ENCODE measurements at regions not wholly inside any gene's neighbourhood (a gene's known extent, or its start where the extent isn't known, plus 50 kb on each side); places are given as distances from the start of the nearest gene placed in this dataset.

GRCh38 chr1:193706766-193707165, 520.4 kb upstream of the B3GALT2 start:
- no peaks in the 10 kb centered on the region for H3K9me3 ChIP-seq (ENCODE audit: control insufficient read depth in 1 of 2, low read length in 2 of 2)
- no peaks in the 10 kb centered on the region for H3K36me3 ChIP-seq (ENCODE audit: control insufficient read depth in 1 of 2, insufficient read depth in 2 of 2, low read length in 2 of 2)
- H3K4me1 ChIP-seq (ENCODE audit: control insufficient read depth in 1 of 2, insufficient read depth in 2 of 2, low read length in 2 of 2): no peaks in the 10 kb centered on the region
- H3K27ac ChIP-seq (ENCODE audit: low read length): no peak overlapping the region
- no peak overlapping the region for H3K4me3 ChIP-seq (ENCODE audit: low read depth in 1 of 2, low read length in 2 of 2)
- H3K27me3 ChIP-seq (ENCODE audit: low read depth, low read length): no peaks in the 10 kb centered on the region

GRCh38 chr1:193705554-193705981, 519.2 kb upstream of the B3GALT2 start:
- no peaks in the 10 kb centered on the region for H3K9me3 ChIP-seq (ENCODE audit: control insufficient read depth in 1 of 2, low read length in 2 of 2)
- H3K27ac ChIP-seq (ENCODE audit: low read length): no peak overlapping the region
- no peaks in the 10 kb centered on the region for H3K4me1 ChIP-seq (ENCODE audit: control insufficient read depth in 1 of 2, insufficient read depth in 2 of 2, low read length in 2 of 2)
- H3K27me3 ChIP-seq (ENCODE audit: low read depth, low read length): no peaks in the 10 kb centered on the region
- H3K36me3 ChIP-seq (ENCODE audit: control insufficient read depth in 1 of 2, insufficient read depth in 2 of 2, low read length in 2 of 2): no peaks in the 10 kb centered on the region
- H3K4me3 ChIP-seq (ENCODE audit: low read depth in 1 of 2, low read length in 2 of 2): no peak overlapping the region

GRCh38 chr1:193703655-193704054, 517.2 kb upstream of the B3GALT2 start:
- H3K27ac ChIP-seq (ENCODE audit: low read length): no peak overlapping the region
- no peaks in the 10 kb centered on the region for H3K4me1 ChIP-seq (ENCODE audit: control insufficient read depth in 1 of 2, insufficient read depth in 2 of 2, low read length in 2 of 2)
- H3K4me3 ChIP-seq (ENCODE audit: low read depth in 1 of 2, low read length in 2 of 2): no peak overlapping the region
- no peaks in the 10 kb centered on the region for H3K27me3 ChIP-seq (ENCODE audit: low read depth, low read length)
- H3K36me3 ChIP-seq (ENCODE audit: control insufficient read depth in 1 of 2, insufficient read depth in 2 of 2, low read length in 2 of 2): no peaks in the 10 kb centered on the region
- H3K9me3 ChIP-seq (ENCODE audit: control insufficient read depth in 1 of 2, low read length in 2 of 2): no peaks in the 10 kb centered on the region

GRCh38 chr1:193703121-193703520, 516.7 kb upstream of the B3GALT2 start:
- Histone ChIP-seq H3K27ac (ENCODE audit: low read length) (no peak overlapping the region), H3K36me3 (ENCODE audit: control insufficient read depth in 1 of 2, insufficient read depth in 2 of 2, low read length in 2 of 2) (no peaks in the 10 kb centered on the region), H3K9me3 (ENCODE audit: control insufficient read depth in 1 of 2, low read length in 2 of 2) (no peaks in the 10 kb centered on the region), H3K27me3 (ENCODE audit: low read depth, low read length) (no peaks in the 10 kb centered on the region), H3K4me3 (ENCODE audit: low read depth in 1 of 2, low read length in 2 of 2) (no peak overlapping the region), H3K4me1 (ENCODE audit: control insufficient read depth in 1 of 2, insufficient read depth in 2 of 2, low read length in 2 of 2) (no peaks in the 10 kb centered on the region)

GRCh38 chr1:193701759-193702158, 515.3 kb upstream of the B3GALT2 start:
- no peaks in the 10 kb centered on the region for H3K27me3 ChIP-seq (ENCODE audit: low read depth, low read length)
- H3K9me3 ChIP-seq (ENCODE audit: control insufficient read depth in 1 of 2, low read length in 2 of 2): no peaks in the 10 kb centered on the region
- H3K4me3 ChIP-seq (ENCODE audit: low read depth in 1 of 2, low read length in 2 of 2): no peak overlapping the region
- no peak overlapping the region for H3K27ac ChIP-seq (ENCODE audit: low read length)
- H3K36me3 ChIP-seq (ENCODE audit: control insufficient read depth in 1 of 2, insufficient read depth in 2 of 2, low read length in 2 of 2): no peaks in the 10 kb centered on the region
- no peaks in the 10 kb centered on the region for H3K4me1 ChIP-seq (ENCODE audit: control insufficient read depth in 1 of 2, insufficient read depth in 2 of 2, low read length in 2 of 2)

GRCh38 chr1:193700710-193701355, 514.4 kb upstream of the B3GALT2 start:
- H3K36me3 ChIP-seq (ENCODE audit: control insufficient read depth in 1 of 2, insufficient read depth in 2 of 2, low read length in 2 of 2): no peaks in the 10 kb centered on the region
- H3K27me3 ChIP-seq (ENCODE audit: low read depth, low read length): no peaks in the 10 kb centered on the region
- no peaks in the 10 kb centered on the region for H3K4me1 ChIP-seq (ENCODE audit: control insufficient read depth in 1 of 2, insufficient read depth in 2 of 2, low read length in 2 of 2)
- H3K27ac ChIP-seq (ENCODE audit: low read length): no peak overlapping the region
- H3K9me3 ChIP-seq (ENCODE audit: control insufficient read depth in 1 of 2, low read length in 2 of 2): no peaks in the 10 kb centered on the region
- H3K4me3 ChIP-seq (ENCODE audit: low read depth in 1 of 2, low read length in 2 of 2): no peak overlapping the region

GRCh38 chr1:193699261-193699660, 512.8 kb upstream of the B3GALT2 start:
- no peaks in the 10 kb centered on the region for H3K4me1 ChIP-seq (ENCODE audit: control insufficient read depth in 1 of 2, insufficient read depth in 2 of 2, low read length in 2 of 2)
- no peak overlapping the region for H3K27ac ChIP-seq (ENCODE audit: low read length)
- H3K9me3 ChIP-seq (ENCODE audit: control insufficient read depth in 1 of 2, low read length in 2 of 2): no peaks in the 10 kb centered on the region
- no peaks in the 10 kb centered on the region for H3K36me3 ChIP-seq (ENCODE audit: control insufficient read depth in 1 of 2, insufficient read depth in 2 of 2, low read length in 2 of 2)
- H3K4me3 ChIP-seq (ENCODE audit: low read depth in 1 of 2, low read length in 2 of 2): no peak overlapping the region
- H3K27me3 ChIP-seq (ENCODE audit: low read depth, low read length): no peaks in the 10 kb centered on the region

- no peak overlapping the region for H3K27ac ChIP-seq (ENCODE audit: low read length)
- no peaks in the 10 kb centered on the region for H3K27me3 ChIP-seq (ENCODE audit: low read depth, low read length)
- no peaks in the 10 kb centered on the region for H3K36me3 ChIP-seq (ENCODE audit: control insufficient read depth in 1 of 2, insufficient read depth in 2 of 2, low read length in 2 of 2)
- H3K4me1 ChIP-seq (ENCODE audit: control insufficient read depth in 1 of 2, insufficient read depth in 2 of 2, low read length in 2 of 2): no peaks in the 10 kb centered on the region
- H3K4me3 ChIP-seq (ENCODE audit: low read depth in 1 of 2, low read length in 2 of 2): no peak overlapping the region
- no peaks in the 10 kb centered on the region for H3K9me3 ChIP-seq (ENCODE audit: control insufficient read depth in 1 of 2, low read length in 2 of 2)
Measured at GRCh38 chr1:193697776-193698175, 511.4 kb upstream of the B3GALT2 start.

GRCh38 chr1:193697115-193697762, 510.8 kb upstream of the B3GALT2 start:
- Histone ChIP-seq H3K36me3 (ENCODE audit: control insufficient read depth in 1 of 2, insufficient read depth in 2 of 2, low read length in 2 of 2) (no peaks in the 10 kb centered on the region), H3K4me1 (ENCODE audit: control insufficient read depth in 1 of 2, insufficient read depth in 2 of 2, low read length in 2 of 2) (no peaks in the 10 kb centered on the region), H3K9me3 (ENCODE audit: control insufficient read depth in 1 of 2, low read length in 2 of 2) (no peaks in the 10 kb centered on the region), H3K27me3 (ENCODE audit: low read depth, low read length) (no peaks in the 10 kb centered on the region), H3K4me3 (ENCODE audit: low read depth in 1 of 2, low read length in 2 of 2) (no peak overlapping the region), H3K27ac (ENCODE audit: low read length) (no peak overlapping the region)

- Histone ChIP-seq H3K9me3 (ENCODE audit: control insufficient read depth in 1 of 2, low read length in 2 of 2) (no peaks in the 10 kb centered on the region), H3K27ac (ENCODE audit: low read length) (no peak overlapping the region), H3K4me1 (ENCODE audit: control insufficient read depth in 1 of 2, insufficient read depth in 2 of 2, low read length in 2 of 2) (no peaks in the 10 kb centered on the region), H3K27me3 (ENCODE audit: low read depth, low read length) (no peaks in the 10 kb centered on the region), H3K36me3 (ENCODE audit: control insufficient read depth in 1 of 2, insufficient read depth in 2 of 2, low read length in 2 of 2) (no peaks in the 10 kb centered on the region), H3K4me3 (ENCODE audit: low read depth in 1 of 2, low read length in 2 of 2) (no peak overlapping the region)
Measured at GRCh38 chr1:193694741-193695140, 508.3 kb upstream of the B3GALT2 start.

- H3K36me3 ChIP-seq (ENCODE audit: control insufficient read depth in 1 of 2, insufficient read depth in 2 of 2, low read length in 2 of 2): no peaks in the 10 kb centered on the region
Measured at GRCh38 chr1:193685986-193686385, 499.6 kb upstream of the B3GALT2 start.

GRCh38 chr1:193681422-193681821, 495.0 kb upstream of the B3GALT2 start:
- H3K36me3 ChIP-seq (ENCODE audit: control insufficient read depth in 1 of 2, insufficient read depth in 2 of 2, low read length in 2 of 2): no peaks in the 10 kb centered on the region
- no peak overlapping the region for H3K27ac ChIP-seq (ENCODE audit: low read length)
- H3K4me3 ChIP-seq (ENCODE audit: low read depth in 1 of 2, low read length in 2 of 2): no peak overlapping the region
- H3K9me3 ChIP-seq (ENCODE audit: control insufficient read depth in 1 of 2, low read length in 2 of 2): no peaks in the 10 kb centered on the region
- peaks cover 6 to 7% of the 10 kb centered on the region in 2 donors for H3K4me1 ChIP-seq (ENCODE audit: control insufficient read depth in 1 of 2, insufficient read depth in 2 of 2, low read length in 2 of 2)
- H3K27me3 ChIP-seq (ENCODE audit: low read depth, low read length): no peaks in the 10 kb centered on the region

More at GRCh38 chr1:193685986-193686385, 499.6 kb upstream of the B3GALT2 start:
- no peaks in the 10 kb centered on the region for H3K9me3 ChIP-seq (ENCODE audit: control insufficient read depth in 1 of 2, low read length in 2 of 2)
- peaks cover 0 to under 1% of the 10 kb centered on the region in 2 donors for H3K4me1 ChIP-seq (ENCODE audit: control insufficient read depth in 1 of 2, insufficient read depth in 2 of 2, low read length in 2 of 2)
- H3K4me3 ChIP-seq (ENCODE audit: low read depth in 1 of 2, low read length in 2 of 2): no peak overlapping the region
- no peaks in the 10 kb centered on the region for H3K27me3 ChIP-seq (ENCODE audit: low read depth, low read length)
- H3K27ac ChIP-seq (ENCODE audit: low read length): no peak overlapping the region
